SH-SY5Y (cell line): ENCODE measurements at regions not wholly inside any gene's neighbourhood (a gene's known extent, or its start where the extent isn't known, plus 50 kb on each side); places are given as distances from the start of the nearest gene placed in this dataset.

ENCODE experiments used
- GATA2 ChIP-seq: IDR thresholded peaks from 2 replicates; pipeline ENCODE4 v1.6.1; 2011; ENCODE audit warnings: mild to moderate bottlenecking, low read depth, low read length
- GATA3 ChIP-seq: IDR thresholded peaks from 2 replicates; pipeline ENCODE4 v1.6.1; 2011; ENCODE audit warnings: low read depth, mild to moderate bottlenecking, low read length, moderate library complexity

- TF ChIP-seq GATA3 (no peak), GATA2 (no peak)
These were observed 148.5 kb downstream of the CDC5L start for GRCh38 chr6:44535967-44536366.
